HCT116 (cell line): ENCODE measurements at regions not wholly inside any gene's neighbourhood (a gene's known extent, or its start where the extent isn't known, plus 50 kb on each side); places are given as distances from the start of the nearest gene placed in this dataset.

Experiments
- EZH2 ChIP-seq: fragments of 200-600 bp; sonication (generic); IDR thresholded peaks from 2 replicates; pipeline ENCODE4 v1.6.1; 2017; ENCODE audit warnings: antibody characterized with exemption, mixed run types
- EZH2phosphoT487 ChIP-seq: fragments of 200-600 bp; IDR thresholded peaks from 2 replicates; pipeline ENCODE4 v1.6.1; 2018; ENCODE audit warnings: antibody characterized with exemption, borderline replicate concordance
- JUND ChIP-seq: IDR thresholded peaks from 2 replicates; pipeline ENCODE4 v1.6.1; 2012
- POLR2AphosphoS5 ChIP-seq: IDR thresholded peaks from 2 replicates; pipeline ENCODE4 v1.6.1; 2011; ENCODE audit warnings: mild to moderate bottlenecking, low read depth, low read length, moderate library complexity
- TF ChIP-seq, protein P1 (sequence below), 3 experiments: fragments of 200-600 bp in 1 of 3; sonication (generic) in 1 of 3; IDR thresholded peaks in 2 of 3; conservative IDR thresholded peaks in 1 of 3; 2 replicates each; pipeline ENCODE4 v1.5.1; 2012 to 2017; ENCODE audit warnings: low read depth in 2 of 3, low read length in 2 of 3, antibody characterized with exemption in 1 of 3, borderline replicate concordance in 1 of 3, control low read depth in 1 of 3, mild to moderate bottlenecking in 1 of 3, mixed read lengths in 1 of 3, mixed run types in 1 of 3, moderate library complexity in 1 of 3; ENCODE audit not compliant: insufficient read depth in 1 of 3

DNA sequence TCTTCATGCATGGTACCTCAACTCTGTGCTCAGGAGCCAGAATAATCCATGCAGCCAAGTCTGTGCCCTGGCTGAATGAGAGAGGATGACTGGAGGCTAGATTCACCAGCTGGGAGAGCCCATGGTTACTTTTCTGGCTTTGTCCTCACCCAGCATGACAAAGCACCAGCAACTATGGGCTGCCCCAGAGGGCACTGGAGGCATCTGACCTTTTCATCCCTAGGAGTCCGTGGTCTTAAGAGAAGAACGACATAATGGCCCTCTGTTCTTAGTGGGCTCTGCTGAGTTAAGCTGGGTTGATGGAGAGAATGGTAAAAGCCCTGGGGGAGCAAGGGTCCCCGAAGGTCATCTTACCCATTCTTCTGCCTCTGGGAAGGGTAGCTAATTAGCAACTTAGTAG lies 54.6 kb upstream of the TNP1 start:
- TF ChIP-seq JUND (no peak), POLR2AphosphoS5 (no peak), EZH2 (no peak), EZH2phosphoT487 (no peak)
- TF ChIP-seq, protein P1, sequence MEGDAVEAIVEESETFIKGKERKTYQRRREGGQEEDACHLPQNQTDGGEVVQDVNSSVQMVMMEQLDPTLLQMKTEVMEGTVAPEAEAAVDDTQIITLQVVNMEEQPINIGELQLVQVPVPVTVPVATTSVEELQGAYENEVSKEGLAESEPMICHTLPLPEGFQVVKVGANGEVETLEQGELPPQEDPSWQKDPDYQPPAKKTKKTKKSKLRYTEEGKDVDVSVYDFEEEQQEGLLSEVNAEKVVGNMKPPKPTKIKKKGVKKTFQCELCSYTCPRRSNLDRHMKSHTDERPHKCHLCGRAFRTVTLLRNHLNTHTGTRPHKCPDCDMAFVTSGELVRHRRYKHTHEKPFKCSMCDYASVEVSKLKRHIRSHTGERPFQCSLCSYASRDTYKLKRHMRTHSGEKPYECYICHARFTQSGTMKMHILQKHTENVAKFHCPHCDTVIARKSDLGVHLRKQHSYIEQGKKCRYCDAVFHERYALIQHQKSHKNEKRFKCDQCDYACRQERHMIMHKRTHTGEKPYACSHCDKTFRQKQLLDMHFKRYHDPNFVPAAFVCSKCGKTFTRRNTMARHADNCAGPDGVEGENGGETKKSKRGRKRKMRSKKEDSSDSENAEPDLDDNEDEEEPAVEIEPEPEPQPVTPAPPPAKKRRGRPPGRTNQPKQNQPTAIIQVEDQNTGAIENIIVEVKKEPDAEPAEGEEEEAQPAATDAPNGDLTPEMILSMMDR (IDR thresholded peaks at IDR 0.05 in 2 of 3, conservative IDR thresholded peaks at IDR 0.05 in 1 of 3; ENCODE audit: borderline replicate concordance in 1 of 3, insufficient read depth in 1 of 3, low read depth in 2 of 3, low read length in 2 of 3) = no peak
